NCI-H2029 treated with DMSO at 0.1 percent for 48 hours (cell line): ENCODE measurements at regions not wholly inside any gene's neighbourhood (a gene's known extent, or its start where the extent isn't known, plus 50 kb on each side); places are given as distances from the start of the nearest gene placed in this dataset.

Source experiments
- DNase-seq: peaks from one replicate; lab custom pipeline; 2025; lab: John Stamatoyannopoulos, UW

- no peak for DNase-seq
Measured at GRCh38 chr2:64854773-64855237, 134.4 kb upstream of the SLC1A4 start.

- DNase-seq = no peak
Measured at GRCh38 chr2:64857581-64858471, 131.4 kb upstream of the SLC1A4 start.

GRCh38 chr2:64858541-64859311, 130.5 kb upstream of the SLC1A4 start:
- no peak for DNase-seq

GRCh38 chr2:64859312-64860212, 129.6 kb upstream of the SLC1A4 start:
- peak; percentile 82 for DNase-seq

- no peak for DNase-seq
Measured at GRCh38 chr2:64860276-64860885, 128.8 kb upstream of the SLC1A4 start.

GRCh38 chr2:64860936-64861335, 128.3 kb upstream of the SLC1A4 start:
- no peak for DNase-seq

GRCh38 chr2:64861452-64862397, 127.5 kb upstream of the SLC1A4 start:
- peak; percentile 49 for DNase-seq

GRCh38 chr2:64862623-64863022, 126.6 kb upstream of the SLC1A4 start:
- no peak for DNase-seq

GRCh38 chr2:64863097-64863820, 125.9 kb upstream of the SLC1A4 start:
- DNase-seq = no peak

GRCh38 chr2:64865073-64865830, 123.9 kb upstream of the SLC1A4 start:
- no peak for DNase-seq

- no peak for DNase-seq
Measured at GRCh38 chr2:64865831-64866345, 123.3 kb upstream of the SLC1A4 start.

- DNase-seq = peak; percentile 48
Measured at GRCh38 chr2:64866797-64867196, 122.4 kb upstream of the SLC1A4 start.

- no peak for DNase-seq
Measured at GRCh38 chr2:64867253-64867996, 121.8 kb upstream of the SLC1A4 start.

GRCh38 chr2:64869126-64869525, 120.1 kb upstream of the SLC1A4 start:
- DNase-seq = no peak

- peak; percentile 16 for DNase-seq
Measured at GRCh38 chr2:64873472-64873924, 115.7 kb upstream of the SLC1A4 start.

- no peak for DNase-seq
Measured at GRCh38 chr2:64874593-64874992, 114.6 kb upstream of the SLC1A4 start.

- DNase-seq = no peak
Measured at GRCh38 chr2:64875368-64875767, 113.8 kb upstream of the SLC1A4 start.

- no peak for DNase-seq
Measured at GRCh38 chr2:64876137-64876647, 113.0 kb upstream of the SLC1A4 start.
